HG03108 (cell line): ENCODE measurements at regions not wholly inside any gene's neighbourhood (a gene's known extent, or its start where the extent isn't known, plus 50 kb on each side); places are given as distances from the start of the nearest gene placed in this dataset.

Experiments
- ATAC-seq: cut with Tn5 transposase; IDR thresholded peaks from one replicate; pipeline ENCODE4 v1.9.1; 2021; ENCODE audit warnings: moderate library complexity; ENCODE audit not compliant: unreplicated experiment

- ATAC-seq = no peak
Measured at GRCh38 chr4:4808086-4808485, 51.4 kb upstream of the MSX1 start.

- no peak for ATAC-seq
Measured at GRCh38 chr4:4805887-4806286, 53.6 kb upstream of the MSX1 start.

GRCh38 chr4:4803912-4804296 is 55.6 kb upstream of the MSX1 start:
- no peak for ATAC-seq

GRCh38 chr4:4803216-4803911 is 56.1 kb upstream of the MSX1 start:
- no peak for ATAC-seq

- ATAC-seq = no peak
Measured at GRCh38 chr4:4800646-4801408, 58.6 kb upstream of the MSX1 start.

GRCh38 chr4:4794421-4794820 is 65.0 kb upstream of the MSX1 start:
- ATAC-seq = no peak

- no peak for ATAC-seq
Measured at GRCh38 chr4:4792466-4792865, 67.0 kb upstream of the MSX1 start.

GRCh38 chr4:4791299-4792111 is 68.0 kb upstream of the MSX1 start:
- no peak for ATAC-seq

- no peak for ATAC-seq
Measured at GRCh38 chr4:4789462-4789861, 70.0 kb upstream of the MSX1 start.

- no peak for ATAC-seq
Measured at GRCh38 chr4:4788573-4788972, 70.9 kb upstream of the MSX1 start.

- ATAC-seq = no peak
Measured at GRCh38 chr4:4787421-4787820, 72.0 kb upstream of the MSX1 start.

- no peak for ATAC-seq
Measured at GRCh38 chr4:4784379-4784778, 75.1 kb upstream of the MSX1 start.

- ATAC-seq = no peak
Measured at GRCh38 chr4:4783847-4784246, 75.6 kb upstream of the MSX1 start.

GRCh38 chr4:4782969-4783368 is 76.5 kb upstream of the MSX1 start:
- ATAC-seq = no peak

- no peak for ATAC-seq
Measured at GRCh38 chr4:4781936-4782707, 77.3 kb upstream of the MSX1 start.

- no peak for ATAC-seq
Measured at GRCh38 chr4:4780729-4781244, 78.7 kb upstream of the MSX1 start.

GRCh38 chr4:4779486-4779885 is 80.0 kb upstream of the MSX1 start:
- no peak for ATAC-seq

- no peak for ATAC-seq
Measured at GRCh38 chr4:4779054-4779453, 80.4 kb upstream of the MSX1 start.

GRCh38 chr4:4778554-4778953 is 80.9 kb upstream of the MSX1 start:
- no peak for ATAC-seq

- ATAC-seq = no peak
Measured at GRCh38 chr4:4776934-4777333, 82.5 kb upstream of the MSX1 start.

- ATAC-seq = no peak
Measured at GRCh38 chr4:4776335-4776734, 83.1 kb upstream of the MSX1 start.
